T-helper 2 cell treated with Interferon-gamma antibody and Interleukin-4, amounts not matched to agents 5 μg/mL and 100 μg/mL, for 36 hours (primary cell): ENCODE measurements at regions not wholly inside any gene's neighbourhood (a gene's known extent, or its start where the extent isn't known, plus 50 kb on each side); places are given as distances from the start of the nearest gene placed in this dataset.

ENCODE experiments used
- DNase-seq: peaks from one replicate; pipeline ENCODE4 v3.0.0; 2021; ENCODE audit warnings: low spot score
- H3K27ac Mint-ChIP-seq: one replicate; pipeline ENCODE4 v1.8.0; 2021; ENCODE audit warnings: mild to moderate bottlenecking, mixed read lengths
- H3K27me3 Mint-ChIP-seq: one replicate; pipeline ENCODE4 v1.8.0; 2021; ENCODE audit warnings: low read depth, mixed read lengths
- H3K36me3 Mint-ChIP-seq: one replicate; pipeline ENCODE4 v1.8.0; 2021; ENCODE audit warnings: low read depth, mixed read lengths
- H3K4me1 Mint-ChIP-seq: one replicate; pipeline ENCODE4 v1.8.0; 2021; ENCODE audit warnings: low read depth, mixed read lengths
- H3K4me3 Mint-ChIP-seq: one replicate; pipeline ENCODE4 v1.8.0; 2022; ENCODE audit warnings: mild to moderate bottlenecking, moderate library complexity, mixed read lengths
- H3K9me3 Mint-ChIP-seq: one replicate; pipeline ENCODE4 v1.8.0; 2021; ENCODE audit warnings: mixed read lengths

DNA sequence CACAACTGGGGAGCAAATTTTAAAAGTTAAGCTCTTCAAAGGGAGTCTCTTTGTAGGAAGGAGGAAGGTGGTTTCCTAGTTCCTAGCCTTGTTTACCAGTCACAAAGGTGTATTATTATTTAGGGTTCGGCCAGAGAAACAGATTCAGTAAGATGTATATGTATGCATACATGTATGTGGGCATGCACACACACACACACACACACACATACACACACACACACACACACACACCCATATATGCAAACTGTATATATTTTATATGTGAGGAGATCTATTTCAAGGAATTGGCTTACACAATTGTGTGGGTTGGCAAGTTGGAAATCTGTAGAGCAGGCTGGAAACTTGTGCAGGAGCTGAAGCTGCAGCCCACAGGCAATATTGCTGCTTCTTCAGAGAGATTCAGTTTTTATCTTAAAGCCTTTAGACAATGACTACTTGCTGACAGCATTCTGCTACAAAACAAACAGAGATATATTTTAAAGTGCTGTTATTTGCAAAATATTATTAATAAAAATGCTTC is 75.3 kb upstream of the DNAH5 start:
- no peak for DNase-seq
- no peaks in the 10 kb centered on the region for H3K27me3 Mint-ChIP-seq
- H3K4me3 Mint-ChIP-seq = no peak overlapping the region
- H3K27ac Mint-ChIP-seq = no peak overlapping the region
- no peaks in the 10 kb centered on the region for H3K9me3 Mint-ChIP-seq
- no peaks in the 10 kb centered on the region for H3K4me1 Mint-ChIP-seq
- H3K36me3 Mint-ChIP-seq = no peaks in the 10 kb centered on the region

DNA sequence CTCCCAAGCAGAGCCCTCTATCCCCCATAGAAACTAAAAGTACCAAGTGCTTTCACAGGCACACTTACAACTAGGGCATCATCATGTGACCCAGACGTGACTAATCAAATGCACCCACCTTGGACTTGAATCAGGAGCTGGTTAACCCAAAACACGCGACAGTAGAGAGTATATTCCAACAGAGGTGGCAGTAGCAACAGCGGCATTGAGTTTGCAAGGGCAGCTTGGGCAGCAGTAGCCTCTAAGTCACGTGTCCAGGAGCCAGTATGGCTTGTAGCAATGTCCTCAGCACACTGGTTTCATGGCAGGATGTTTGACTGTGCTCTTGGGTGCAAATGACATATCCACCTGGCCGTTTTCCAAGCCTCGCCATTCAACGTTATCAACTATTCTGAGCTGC is 73.4 kb upstream of the DNAH5 start:
- no peaks in the 10 kb centered on the region for H3K4me1 Mint-ChIP-seq
- peak overlapping the region; percentile 26 for H3K27ac Mint-ChIP-seq
- H3K4me3 Mint-ChIP-seq = no peak overlapping the region
- H3K27me3 Mint-ChIP-seq = peaks cover 3% of the 10 kb centered on the region
- DNase-seq = no peak
- no peaks in the 10 kb centered on the region for H3K36me3 Mint-ChIP-seq
- H3K9me3 Mint-ChIP-seq = no peaks in the 10 kb centered on the region

DNA sequence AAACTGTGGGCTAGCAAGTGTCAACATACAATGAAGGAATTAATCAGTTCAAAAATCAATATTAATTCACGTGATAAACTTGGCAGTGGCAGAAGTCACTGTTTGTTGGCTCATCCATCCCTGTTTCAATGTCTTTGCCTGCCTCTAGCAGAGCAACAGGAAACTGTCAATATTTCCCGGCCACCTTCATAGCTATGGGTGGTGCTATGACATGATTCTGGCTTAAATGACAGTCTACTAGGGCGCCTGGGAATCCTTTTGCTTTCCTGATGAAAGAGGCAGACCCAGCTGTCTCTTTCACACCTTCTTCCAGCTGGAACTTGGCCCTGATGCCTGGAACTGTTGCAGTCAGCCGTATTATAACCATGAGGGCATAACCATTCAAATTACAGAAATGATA is 72.1 kb upstream of the DNAH5 start:
- Mint-ChIP-seq H3K9me3 (no peaks in the 10 kb centered on the region), H3K4me1 (peaks cover 3% of the 10 kb centered on the region), H3K4me3 (no peak overlapping the region), H3K27me3 (peaks cover 13% of the 10 kb centered on the region), H3K27ac (no peak overlapping the region), H3K36me3 (no peaks in the 10 kb centered on the region)
- DNase-seq = no peak

DNA sequence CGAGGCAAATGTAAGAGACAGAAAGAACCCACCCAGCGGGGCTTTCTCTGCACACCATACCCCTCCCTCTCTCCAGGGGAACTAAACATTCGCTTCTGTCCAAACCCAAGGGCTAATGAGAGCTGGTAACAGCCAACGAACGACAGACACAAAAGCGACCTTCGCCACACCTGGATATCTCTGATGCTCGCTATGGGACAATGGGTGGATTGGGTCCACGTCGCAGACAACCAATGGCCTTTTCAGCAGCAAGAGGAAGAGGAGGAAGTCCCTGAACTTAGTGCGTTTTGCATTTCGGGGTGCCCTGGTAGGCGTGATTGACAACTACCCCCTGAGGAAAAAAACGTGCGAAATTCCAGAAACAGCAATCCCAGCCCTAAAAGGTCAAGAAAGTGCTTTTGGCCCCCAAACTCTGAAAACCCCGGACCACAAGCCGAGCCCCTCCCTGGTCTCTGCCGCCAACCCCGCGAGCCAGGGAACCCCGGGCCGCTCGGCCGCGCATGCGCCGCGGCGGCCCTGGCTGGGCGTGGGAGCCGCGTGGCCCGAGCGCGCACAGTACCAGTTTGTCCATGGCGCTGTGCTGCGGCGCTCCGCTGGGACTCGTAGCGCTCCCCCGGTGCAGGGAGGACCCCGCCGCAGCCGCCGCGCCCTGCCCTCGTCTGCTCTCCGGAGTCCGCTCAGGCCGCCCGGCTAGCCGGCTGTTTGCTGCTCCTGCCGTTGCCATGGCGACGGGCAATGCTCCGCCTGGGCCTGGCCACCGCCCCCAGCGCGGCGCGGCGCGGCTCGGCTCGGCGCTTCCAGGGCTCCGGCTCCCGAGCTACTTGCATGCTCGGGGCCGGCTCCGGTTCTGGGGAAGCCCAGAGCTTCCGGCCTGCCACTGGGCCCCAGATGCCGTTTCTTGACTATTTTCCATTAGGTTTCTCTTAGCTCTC is 66.9 kb upstream of the DNAH5 start:
- Mint-ChIP-seq H3K27me3 (peaks cover 26% of the 10 kb centered on the region), H3K27ac (no peak overlapping the region), H3K4me3 (peak overlapping the region; percentile 85), H3K4me1 (peaks cover 7% of the 10 kb centered on the region), H3K36me3 (no peaks in the 10 kb centered on the region), H3K9me3 (no peaks in the 10 kb centered on the region)
- peak; percentile 42 for DNase-seq

DNA sequence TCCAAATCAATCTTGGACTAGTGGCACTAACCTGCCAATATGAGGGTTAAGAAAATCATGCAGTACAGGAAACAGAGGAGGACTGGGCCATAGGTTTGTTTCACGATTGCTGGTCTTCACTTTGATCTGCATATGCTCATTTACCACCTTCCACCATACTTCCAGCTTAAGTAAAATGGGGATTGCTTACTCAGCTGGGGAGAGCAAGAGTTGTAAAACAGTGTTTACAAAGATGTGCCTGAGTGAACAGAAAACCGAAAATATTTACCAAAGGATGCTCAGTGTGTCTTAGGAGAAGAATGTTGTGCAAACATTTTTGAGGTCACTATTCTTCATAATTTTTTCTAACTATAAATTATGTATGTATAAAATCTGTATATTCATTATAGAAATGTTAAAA is 65.1 kb upstream of the DNAH5 start:
- Mint-ChIP-seq H3K27me3 (peaks cover 26% of the 10 kb centered on the region), H3K27ac (no peak overlapping the region), H3K4me3 (no peak overlapping the region), H3K9me3 (no peaks in the 10 kb centered on the region), H3K4me1 (peaks cover 7% of the 10 kb centered on the region), H3K36me3 (no peaks in the 10 kb centered on the region)
- DNase-seq = no peak

DNA sequence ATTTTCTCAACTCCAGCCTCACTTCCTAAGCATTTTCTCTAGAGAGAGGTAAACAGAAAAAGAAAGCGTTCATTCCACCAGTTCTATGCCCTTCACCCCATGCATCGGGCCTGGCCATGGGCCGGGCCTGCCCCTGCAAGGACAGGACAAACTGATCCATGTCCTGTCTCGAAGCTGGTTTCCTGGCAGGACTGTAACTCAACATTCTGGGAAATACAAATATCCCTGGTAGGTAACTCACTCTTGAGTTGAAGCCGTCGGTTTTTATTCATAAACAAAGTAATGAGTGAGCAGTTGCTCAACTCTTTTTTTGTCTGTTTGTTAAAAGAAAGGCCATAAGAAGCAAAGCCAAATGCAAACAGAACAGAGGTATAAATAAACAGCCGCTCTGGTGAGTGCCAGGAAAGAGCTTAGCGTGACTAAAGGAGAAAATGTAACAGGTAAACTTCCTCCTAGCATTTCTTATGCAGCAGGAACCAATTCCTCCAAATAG is 64.4 kb upstream of the DNAH5 start:
- DNase-seq = no peak
- H3K27ac Mint-ChIP-seq = no peak overlapping the region
- peaks cover 26% of the 10 kb centered on the region for H3K27me3 Mint-ChIP-seq
- no peaks in the 10 kb centered on the region for H3K9me3 Mint-ChIP-seq
- peaks cover 7% of the 10 kb centered on the region for H3K4me1 Mint-ChIP-seq
- no peaks in the 10 kb centered on the region for H3K36me3 Mint-ChIP-seq
- H3K4me3 Mint-ChIP-seq = no peak overlapping the region

DNA sequence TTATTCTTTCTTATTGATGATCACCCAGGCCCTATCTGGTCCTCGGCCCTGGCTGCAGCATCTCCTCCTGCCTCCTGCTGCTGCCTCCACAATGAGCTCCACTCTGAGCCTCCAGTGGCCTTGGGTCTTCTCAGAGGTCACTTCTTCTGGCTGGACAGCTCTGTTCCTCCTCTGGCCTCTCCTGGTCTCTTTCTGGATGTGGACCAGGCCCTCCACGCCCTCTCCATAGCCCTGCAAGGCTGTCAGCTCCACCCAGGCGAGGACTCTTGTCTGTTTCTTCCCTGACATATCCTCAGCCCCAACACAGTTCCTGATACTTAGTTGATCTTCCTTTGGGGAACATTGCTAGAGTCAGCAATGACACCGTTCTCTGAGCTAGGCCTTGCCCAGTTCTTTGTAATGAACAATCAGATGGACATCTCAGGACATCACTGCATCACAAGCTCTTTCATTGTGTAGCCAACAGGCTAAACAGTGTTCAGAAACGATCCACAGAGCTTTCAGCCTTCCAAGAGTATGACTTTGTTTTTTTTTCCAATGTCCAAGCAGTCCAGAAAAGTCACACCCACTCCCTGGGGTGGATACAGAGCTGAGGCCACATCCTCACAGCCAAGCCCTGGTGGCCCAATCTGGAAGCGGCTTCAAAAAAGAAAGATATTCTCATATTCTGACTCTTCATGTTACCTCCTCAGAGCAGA is 62.5 kb upstream of the DNAH5 start:
- H3K4me1 Mint-ChIP-seq = peaks cover 7% of the 10 kb centered on the region

DNA sequence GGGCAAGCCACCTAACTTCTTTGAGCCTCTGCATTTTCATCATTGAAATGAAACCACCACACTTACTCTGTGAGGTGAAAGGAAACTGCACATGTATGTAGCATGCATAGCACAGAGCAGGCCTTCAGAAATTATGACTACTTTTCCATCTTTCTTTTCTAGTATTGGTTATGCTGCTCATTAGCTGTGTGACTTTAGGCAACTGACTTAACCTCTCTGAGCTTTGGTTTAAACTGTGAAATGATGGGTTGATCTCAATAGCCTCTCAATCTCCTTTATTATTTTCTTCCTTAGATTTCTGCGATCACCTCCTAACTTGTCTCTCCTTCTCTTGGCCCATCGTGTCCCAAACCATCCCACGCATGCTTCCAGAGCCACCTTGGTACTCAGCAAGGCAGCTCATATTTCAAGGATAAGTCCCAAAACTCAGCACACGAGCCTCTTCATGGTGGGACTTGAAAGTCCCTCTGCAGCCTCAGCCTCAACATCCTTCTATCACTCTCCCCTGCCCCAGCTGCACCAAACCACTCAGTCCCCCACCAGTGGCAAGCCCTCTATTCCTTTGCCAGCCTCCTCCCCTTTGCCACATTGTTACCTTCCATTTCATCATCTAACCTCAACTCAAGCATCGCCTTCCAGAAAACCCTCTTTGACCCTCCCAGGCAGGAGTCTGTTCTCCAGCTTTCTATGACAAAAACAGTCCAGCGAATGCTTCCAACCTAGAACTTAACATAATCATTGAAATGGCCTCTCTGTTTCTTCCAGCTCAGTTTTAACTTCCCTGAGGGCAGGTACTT is 60.3 kb upstream of the DNAH5 start:
- no peak overlapping the region for H3K4me3 Mint-ChIP-seq
- no peaks in the 10 kb centered on the region for H3K9me3 Mint-ChIP-seq
- H3K27ac Mint-ChIP-seq = no peak overlapping the region
- H3K4me1 Mint-ChIP-seq = no peaks in the 10 kb centered on the region
- H3K36me3 Mint-ChIP-seq = no peaks in the 10 kb centered on the region
- no peak for DNase-seq
- peaks cover 4% of the 10 kb centered on the region for H3K27me3 Mint-ChIP-seq

More for the DNA sequence above, 62.5 kb upstream of the DNAH5 start:
- no peaks in the 10 kb centered on the region for H3K36me3 Mint-ChIP-seq
- DNase-seq = no peak
- no peak overlapping the region for H3K4me3 Mint-ChIP-seq
- no peaks in the 10 kb centered on the region for H3K9me3 Mint-ChIP-seq
- peaks cover 15% of the 10 kb centered on the region for H3K27me3 Mint-ChIP-seq
- no peak overlapping the region for H3K27ac Mint-ChIP-seq

DNA sequence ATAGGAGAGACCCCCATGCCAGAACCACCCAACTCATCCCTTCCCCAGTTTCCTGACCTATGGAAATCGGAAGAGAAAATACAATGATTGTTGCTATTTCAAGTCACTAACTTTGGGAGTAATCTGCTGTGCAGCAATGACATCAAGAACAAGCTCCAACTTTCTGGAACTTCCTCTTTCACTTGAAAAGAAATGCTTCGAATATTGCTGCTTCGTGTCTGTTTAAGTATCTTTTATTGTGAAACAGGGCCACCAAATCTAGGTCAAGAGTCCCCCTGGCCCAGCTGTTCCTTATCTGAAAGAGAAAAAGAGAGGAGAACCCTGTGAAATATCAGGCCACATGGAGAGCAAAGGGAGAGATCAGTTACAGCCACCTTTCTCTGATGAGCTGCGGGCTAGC is 59.4 kb upstream of the DNAH5 start:
- Mint-ChIP-seq H3K4me3 (no peak overlapping the region), H3K27ac (no peak overlapping the region), H3K27me3 (no peaks in the 10 kb centered on the region), H3K36me3 (no peaks in the 10 kb centered on the region), H3K9me3 (peaks cover 4% of the 10 kb centered on the region), H3K4me1 (no peaks in the 10 kb centered on the region)
- DNase-seq = no peak

DNA sequence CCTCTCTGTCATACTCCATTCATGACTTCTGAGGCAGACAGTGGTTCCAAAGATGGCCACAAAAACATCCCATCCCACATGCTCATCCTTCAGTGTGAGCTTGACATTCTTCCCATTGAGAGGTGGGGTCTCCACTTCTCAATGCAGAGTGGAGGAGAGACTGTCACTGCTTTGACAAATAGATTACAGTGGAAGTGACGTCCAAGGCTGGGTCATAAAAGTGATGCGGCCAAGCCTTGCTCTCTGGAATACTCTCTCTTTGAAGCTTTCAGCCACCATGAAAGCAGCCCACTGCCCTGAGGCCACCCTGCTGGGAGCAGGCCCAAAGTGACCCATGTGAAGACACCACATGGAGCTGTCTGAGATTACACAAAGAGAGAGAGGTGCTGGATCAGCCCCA is 59.0 kb upstream of the DNAH5 start:
- no peaks in the 10 kb centered on the region for H3K4me1 Mint-ChIP-seq
- H3K36me3 Mint-ChIP-seq = no peaks in the 10 kb centered on the region
- no peak for DNase-seq
- H3K27me3 Mint-ChIP-seq = no peaks in the 10 kb centered on the region
- H3K27ac Mint-ChIP-seq = no peak overlapping the region
- H3K9me3 Mint-ChIP-seq = peaks cover 4% of the 10 kb centered on the region
- no peak overlapping the region for H3K4me3 Mint-ChIP-seq

DNA sequence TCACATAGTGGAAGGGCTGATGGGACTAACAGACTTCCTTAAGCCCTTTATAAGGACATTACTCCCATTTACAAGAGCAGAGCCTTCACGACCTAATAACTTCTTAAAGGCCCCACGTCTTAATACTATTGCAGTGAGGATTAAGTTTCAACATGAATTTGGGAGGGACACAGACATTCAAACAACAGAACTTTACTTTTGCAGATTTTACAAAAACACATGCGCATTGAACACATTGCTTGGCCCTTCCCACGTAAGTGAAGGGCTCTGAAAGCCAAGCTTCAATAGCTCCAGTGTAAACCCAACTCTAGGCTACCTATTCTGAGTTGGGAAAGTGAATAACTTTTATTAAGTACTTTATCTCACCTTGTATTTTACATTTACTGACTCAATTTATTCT is 53.8 kb upstream of the DNAH5 start:
- Mint-ChIP-seq H3K9me3 (peaks cover 10% of the 10 kb centered on the region), H3K27ac (no peak overlapping the region), H3K4me1 (no peaks in the 10 kb centered on the region), H3K27me3 (no peaks in the 10 kb centered on the region), H3K36me3 (no peaks in the 10 kb centered on the region), H3K4me3 (no peak overlapping the region)
- DNase-seq = no peak

DNA sequence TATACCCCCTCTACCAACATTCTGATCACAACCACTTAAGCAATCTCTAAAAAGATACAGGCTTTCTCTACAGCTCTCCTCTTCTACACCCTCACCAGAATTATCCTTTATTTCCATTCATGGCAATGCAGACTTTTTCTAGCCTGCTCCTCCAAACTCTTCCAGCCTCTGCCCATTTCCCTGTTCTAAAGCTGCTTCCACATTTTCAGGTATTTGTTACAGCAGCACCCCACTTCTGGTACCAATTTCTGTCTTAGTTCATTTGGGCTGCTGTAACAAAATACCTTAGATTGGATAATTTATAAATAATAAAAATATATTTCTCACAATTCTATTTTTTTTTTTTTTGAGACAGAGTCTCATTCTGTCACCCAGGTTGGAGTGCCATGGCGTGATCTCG is 53.0 kb upstream of the DNAH5 start:
- Mint-ChIP-seq H3K9me3 (peaks cover 10% of the 10 kb centered on the region), H3K36me3 (no peaks in the 10 kb centered on the region), H3K4me3 (no peak overlapping the region), H3K27ac (no peak overlapping the region), H3K27me3 (no peaks in the 10 kb centered on the region), H3K4me1 (no peaks in the 10 kb centered on the region)
- no peak for DNase-seq

DNA sequence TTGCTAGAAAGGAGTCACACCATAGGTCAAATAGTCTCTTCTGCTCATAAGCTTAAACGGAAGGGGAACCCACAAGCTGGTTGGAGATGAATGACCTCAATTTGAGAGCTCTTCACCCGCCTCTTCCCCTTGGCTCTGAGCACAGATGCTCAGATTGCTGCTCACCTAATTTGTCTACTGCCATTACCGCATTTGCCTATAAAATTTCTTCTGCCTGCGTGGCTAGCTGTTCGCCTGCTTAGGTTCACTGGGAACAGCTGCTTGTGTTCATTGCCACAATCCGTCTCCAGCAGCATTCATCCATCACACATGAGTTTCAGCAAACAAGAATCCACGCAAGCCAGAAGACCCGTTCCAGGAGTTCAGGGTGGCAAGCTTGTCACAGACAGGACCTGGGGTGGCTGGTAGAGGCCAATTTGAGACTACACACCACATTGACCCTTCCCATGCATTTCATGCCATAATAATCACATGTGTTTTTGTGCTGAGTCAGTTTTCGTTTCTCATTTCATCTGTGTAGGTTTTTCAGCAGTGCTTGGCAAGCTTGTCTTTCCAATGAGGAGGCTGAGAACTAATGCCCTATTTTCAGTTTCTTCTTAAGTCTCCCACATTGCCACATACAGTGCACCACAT is 50.2 kb upstream of the DNAH5 start:
- Mint-ChIP-seq H3K9me3 (peaks cover 10% of the 10 kb centered on the region), H3K27me3 (peaks cover 4% of the 10 kb centered on the region), H3K27ac (no peak overlapping the region), H3K4me1 (no peaks in the 10 kb centered on the region), H3K4me3 (no peak overlapping the region), H3K36me3 (no peaks in the 10 kb centered on the region)
- no peak for DNase-seq
